ENCODE measurements at regions not wholly inside any gene's neighbourhood (a gene's known extent, or its start where the extent isn't known, plus 50 kb on each side); places are given as distances from the start of the nearest gene placed in this dataset.

- no peaks in the 10 kb centered on the region for H3K4me1 ChIP-seq
- no peaks in the 10 kb centered on the region for H3K36me3 ChIP-seq
- no peak for DNase-seq
- TF ChIP-seq, protein P1, sequence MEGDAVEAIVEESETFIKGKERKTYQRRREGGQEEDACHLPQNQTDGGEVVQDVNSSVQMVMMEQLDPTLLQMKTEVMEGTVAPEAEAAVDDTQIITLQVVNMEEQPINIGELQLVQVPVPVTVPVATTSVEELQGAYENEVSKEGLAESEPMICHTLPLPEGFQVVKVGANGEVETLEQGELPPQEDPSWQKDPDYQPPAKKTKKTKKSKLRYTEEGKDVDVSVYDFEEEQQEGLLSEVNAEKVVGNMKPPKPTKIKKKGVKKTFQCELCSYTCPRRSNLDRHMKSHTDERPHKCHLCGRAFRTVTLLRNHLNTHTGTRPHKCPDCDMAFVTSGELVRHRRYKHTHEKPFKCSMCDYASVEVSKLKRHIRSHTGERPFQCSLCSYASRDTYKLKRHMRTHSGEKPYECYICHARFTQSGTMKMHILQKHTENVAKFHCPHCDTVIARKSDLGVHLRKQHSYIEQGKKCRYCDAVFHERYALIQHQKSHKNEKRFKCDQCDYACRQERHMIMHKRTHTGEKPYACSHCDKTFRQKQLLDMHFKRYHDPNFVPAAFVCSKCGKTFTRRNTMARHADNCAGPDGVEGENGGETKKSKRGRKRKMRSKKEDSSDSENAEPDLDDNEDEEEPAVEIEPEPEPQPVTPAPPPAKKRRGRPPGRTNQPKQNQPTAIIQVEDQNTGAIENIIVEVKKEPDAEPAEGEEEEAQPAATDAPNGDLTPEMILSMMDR (IDR thresholded peaks at IDR 0.05): no peak
- TF ChIP-seq POLR2A (IDR thresholded peaks at IDR 0.05): no peak
- no peak overlapping the region for H3K4me3 ChIP-seq
- no peak overlapping the region for H3K27ac ChIP-seq
- H3K9me3 ChIP-seq: no peaks in the 10 kb centered on the region
- H3K27me3 ChIP-seq: no peaks in the 10 kb centered on the region
These were observed 252.5 kb downstream of the RPL10L start for GRCh38 chr14:46399049-46399448.

DNA sequence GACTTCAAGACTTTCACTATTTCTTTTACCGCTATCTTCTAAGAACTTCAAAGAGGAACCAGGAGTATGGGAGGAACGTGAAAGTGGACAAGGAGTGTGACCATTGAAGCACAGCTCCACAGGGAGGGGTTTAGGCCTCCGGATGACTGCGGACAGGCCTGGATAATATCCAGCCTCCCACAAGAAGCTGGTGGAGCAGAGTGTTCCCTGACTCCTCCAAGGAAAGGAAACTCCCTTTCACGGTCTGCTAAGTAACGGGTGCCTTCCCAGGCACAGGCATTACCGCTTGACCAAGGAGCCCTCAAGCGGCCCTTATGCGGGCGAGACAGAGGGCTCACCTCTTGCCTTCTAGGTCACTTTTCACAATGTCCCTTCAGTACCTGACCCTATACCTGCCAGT lies 267.0 kb downstream of the RPL10L start:
- no peak for TF ChIP-seq POLR2A (IDR thresholded peaks at IDR 0.05)
- TF ChIP-seq, protein P1 (IDR thresholded peaks at IDR 0.05): no peak
- no peak for DNase-seq
- no peaks in the 10 kb centered on the region for H3K4me1 ChIP-seq
- H3K27me3 ChIP-seq: no peaks in the 10 kb centered on the region
- H3K4me3 ChIP-seq: no peak overlapping the region
- no peaks in the 10 kb centered on the region for H3K36me3 ChIP-seq
- no peaks in the 10 kb centered on the region for H3K9me3 ChIP-seq
- no peak overlapping the region for H3K27ac ChIP-seq

DNA sequence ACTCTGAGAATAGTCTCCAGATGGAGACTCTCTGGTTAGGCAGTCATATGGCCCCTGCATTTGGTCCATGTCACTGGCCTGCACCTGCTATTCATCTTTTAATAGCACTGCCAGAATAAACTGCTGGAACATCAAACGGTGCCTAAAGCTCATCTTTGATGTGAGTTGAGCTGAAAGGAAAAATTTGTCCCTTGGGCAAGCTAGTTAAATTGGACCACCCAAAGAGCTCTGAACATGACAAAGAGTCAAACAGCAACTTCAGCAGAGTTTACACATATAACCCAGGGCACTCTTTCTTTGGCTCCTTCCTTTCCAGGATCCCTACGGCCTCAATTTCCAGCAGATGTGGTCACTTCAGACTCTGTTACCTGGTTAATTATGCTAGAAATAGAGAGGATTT lies 269.9 kb downstream of the RPL10L start:
- Histone ChIP-seq H3K36me3 (no peaks in the 10 kb centered on the region), H3K27me3 (no peaks in the 10 kb centered on the region), H3K4me1 (no peaks in the 10 kb centered on the region), H3K27ac (no peak overlapping the region), H3K9me3 (no peaks in the 10 kb centered on the region), H3K4me3 (no peak overlapping the region)
- DNase-seq: no peak
- TF ChIP-seq, protein P1 (IDR thresholded peaks at IDR 0.05): no peak
- no peak for TF ChIP-seq POLR2A (IDR thresholded peaks at IDR 0.05)

GRCh38 chr14:46378248-46378647 lies 273.3 kb downstream of the RPL10L start:
- TF ChIP-seq, protein P1 (IDR thresholded peaks at IDR 0.05): no peak
- TF ChIP-seq POLR2A (IDR thresholded peaks at IDR 0.05): no peak
- Histone ChIP-seq H3K27ac (no peak overlapping the region), H3K4me3 (no peak overlapping the region), H3K9me3 (no peaks in the 10 kb centered on the region), H3K36me3 (no peaks in the 10 kb centered on the region), H3K4me1 (no peaks in the 10 kb centered on the region), H3K27me3 (no peaks in the 10 kb centered on the region)
- DNase-seq: no peak

DNA sequence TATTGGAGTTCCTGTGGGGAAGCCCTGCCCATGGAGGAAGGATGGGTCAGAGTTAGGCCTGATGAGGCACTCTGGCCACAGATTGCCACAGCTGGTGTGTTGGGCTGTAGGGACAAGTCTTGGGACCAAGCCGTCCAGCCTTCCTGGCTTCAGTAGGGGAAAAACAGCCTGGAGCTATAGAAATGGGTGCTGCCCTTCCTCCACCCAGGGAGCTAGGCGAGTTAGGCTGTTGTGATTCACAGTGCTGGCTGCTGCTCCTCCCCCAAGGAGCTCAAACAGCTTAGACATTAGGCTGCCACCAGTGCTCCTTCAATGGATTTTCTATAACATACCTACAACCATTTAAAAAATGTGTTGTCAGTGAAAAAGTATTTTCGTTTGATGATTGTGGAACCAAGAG lies 274.3 kb downstream of the RPL10L start:
- no peaks in the 10 kb centered on the region for H3K27me3 ChIP-seq
- H3K27ac ChIP-seq: no peak overlapping the region
- no peak overlapping the region for H3K4me3 ChIP-seq
- H3K9me3 ChIP-seq: no peaks in the 10 kb centered on the region
- DNase-seq: no peak
- H3K4me1 ChIP-seq: no peaks in the 10 kb centered on the region
- TF ChIP-seq, protein P1 (IDR thresholded peaks at IDR 0.05): no peak
- TF ChIP-seq POLR2A (IDR thresholded peaks at IDR 0.05): no peak
- H3K36me3 ChIP-seq: no peaks in the 10 kb centered on the region

DNA sequence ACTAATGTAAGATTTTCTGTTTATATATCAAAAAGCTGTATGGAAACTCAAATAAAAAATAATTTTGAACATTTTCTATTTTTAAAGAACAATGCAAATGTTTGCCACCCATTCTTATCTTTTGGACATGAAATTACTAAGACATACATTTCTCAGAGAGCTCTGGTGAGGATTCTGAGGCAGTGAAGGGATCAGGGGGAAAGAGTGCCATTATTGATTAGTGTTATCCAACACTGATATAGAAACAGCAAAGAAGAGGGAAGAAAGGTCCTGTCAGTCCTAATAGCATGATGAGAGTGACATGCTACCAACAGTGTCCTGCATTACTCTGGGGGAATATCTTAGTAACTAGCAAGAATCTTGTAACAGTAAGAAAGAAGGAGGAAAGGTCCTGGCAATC lies 282.2 kb downstream of the RPL10L start:
- H3K36me3 ChIP-seq: no peaks in the 10 kb centered on the region
- no peaks in the 10 kb centered on the region for H3K27me3 ChIP-seq
- H3K9me3 ChIP-seq: no peaks in the 10 kb centered on the region
- no peak overlapping the region for H3K4me3 ChIP-seq
- DNase-seq: no peak
- no peaks in the 10 kb centered on the region for H3K4me1 ChIP-seq
- H3K27ac ChIP-seq: no peak overlapping the region
- TF ChIP-seq, protein P1 (IDR thresholded peaks at IDR 0.05): no peak
- no peak for TF ChIP-seq POLR2A (IDR thresholded peaks at IDR 0.05)

Data from Peyer's patch (tissue), 4 donors.